ENCODE measurements at regions not wholly inside any gene's neighbourhood (a gene's known extent, or its start where the extent isn't known, plus 50 kb on each side); places are given as distances from the start of the nearest gene placed in this dataset.

DNA sequence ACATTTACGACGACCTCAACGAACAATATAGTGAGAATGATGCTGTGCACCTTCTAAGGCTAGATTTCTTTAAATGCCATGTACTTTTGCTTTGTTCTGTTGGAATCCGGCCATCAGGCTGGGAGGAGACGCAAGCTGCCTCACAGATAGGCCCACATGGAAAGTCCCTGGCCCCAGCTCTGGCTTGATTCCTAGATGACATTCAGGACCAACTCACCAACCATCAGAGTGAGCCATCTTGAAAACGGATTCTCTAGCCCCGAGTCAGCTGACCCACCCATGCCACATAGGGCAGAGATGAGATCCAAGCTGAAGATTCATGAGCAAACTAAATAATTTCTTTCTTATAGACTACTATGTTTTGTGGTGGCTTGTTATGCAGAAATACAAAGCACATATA is 164.4 kb downstream of the ZNF281 start:
- DNase-seq = no peak

DNA sequence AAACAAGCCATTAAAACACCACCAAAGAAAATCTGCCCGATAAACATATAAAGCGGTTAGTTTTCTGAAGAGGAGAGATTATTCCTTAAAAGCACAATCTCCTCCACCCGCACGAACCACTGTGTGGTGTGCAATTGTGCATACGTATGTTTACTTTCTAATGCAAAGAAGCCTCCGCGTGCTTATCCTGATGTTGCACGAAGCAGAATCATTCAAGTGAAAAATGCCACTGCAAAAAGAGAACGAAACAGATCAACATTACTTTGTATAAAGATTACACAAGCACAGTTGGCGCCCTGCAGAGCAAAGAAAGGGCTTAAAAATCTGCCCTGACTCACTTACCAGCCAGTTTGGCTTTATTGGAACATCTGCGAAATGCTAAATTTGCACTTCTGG is 166.8 kb downstream of the ZNF281 start:
- no peak for DNase-seq

DNA sequence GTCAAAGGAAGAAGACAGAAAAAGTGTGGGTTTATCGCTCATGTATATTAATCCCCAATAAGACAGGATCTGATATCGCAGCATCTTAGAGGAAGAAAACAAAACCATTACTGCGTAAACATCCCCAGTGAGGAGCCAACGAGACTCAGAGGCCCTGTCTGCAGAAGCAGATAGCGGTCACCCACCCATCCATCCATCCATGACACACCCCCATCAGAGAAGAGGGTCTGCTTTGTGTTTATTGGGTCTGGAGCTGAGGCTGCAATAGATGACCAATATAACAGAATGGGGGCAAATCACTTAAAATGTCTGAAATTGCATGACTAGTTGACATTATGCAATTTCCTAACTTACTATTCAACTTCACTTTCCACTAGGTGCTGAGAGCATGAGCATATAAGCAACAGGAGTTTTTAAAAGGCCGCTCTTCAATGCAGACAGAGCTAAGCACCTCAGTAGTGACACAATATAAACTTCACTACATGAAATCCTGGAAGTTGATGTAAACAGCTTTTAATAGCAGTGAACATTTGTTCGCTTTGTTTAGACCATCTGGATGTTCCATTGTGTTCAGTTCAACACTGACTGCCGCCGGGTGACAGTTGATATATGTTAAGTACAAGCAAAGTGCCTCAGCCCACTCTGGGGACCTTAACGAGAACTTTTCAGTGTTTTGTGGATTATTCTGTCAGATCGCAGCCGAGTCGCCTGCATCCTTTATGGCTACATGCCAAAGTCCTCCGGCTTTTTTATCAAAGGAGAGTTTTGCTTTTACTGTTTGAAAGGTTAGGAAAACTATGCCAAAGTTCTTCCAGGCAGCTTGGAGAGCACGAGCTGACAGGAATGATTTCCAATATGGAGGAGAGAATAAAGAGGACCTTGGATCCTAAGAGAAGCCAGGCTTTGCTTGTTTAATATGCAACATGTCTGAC is 167.5 kb downstream of the ZNF281 start:
- peak; percentile 69 for DNase-seq

DNA sequence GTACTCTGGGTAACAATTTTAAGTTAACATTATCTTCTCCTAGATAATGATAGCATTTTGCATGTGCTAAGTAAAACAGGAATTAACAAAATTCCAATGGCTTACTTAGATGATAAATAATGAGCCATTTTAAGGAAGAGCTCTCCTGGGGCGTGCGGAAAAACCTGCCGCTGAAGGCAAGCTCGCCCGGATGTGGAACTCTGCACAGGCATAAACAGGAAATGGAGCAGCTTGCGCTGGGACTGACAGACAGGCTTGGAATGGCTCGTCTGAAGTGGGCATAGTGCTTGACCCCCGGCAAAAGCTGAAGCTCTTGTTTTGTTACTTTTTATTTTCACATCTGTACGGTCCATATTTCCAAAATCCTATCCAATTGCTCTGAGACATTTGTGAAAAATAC is 169.2 kb downstream of the ZNF281 start:
- DNase-seq = no peak

DNA sequence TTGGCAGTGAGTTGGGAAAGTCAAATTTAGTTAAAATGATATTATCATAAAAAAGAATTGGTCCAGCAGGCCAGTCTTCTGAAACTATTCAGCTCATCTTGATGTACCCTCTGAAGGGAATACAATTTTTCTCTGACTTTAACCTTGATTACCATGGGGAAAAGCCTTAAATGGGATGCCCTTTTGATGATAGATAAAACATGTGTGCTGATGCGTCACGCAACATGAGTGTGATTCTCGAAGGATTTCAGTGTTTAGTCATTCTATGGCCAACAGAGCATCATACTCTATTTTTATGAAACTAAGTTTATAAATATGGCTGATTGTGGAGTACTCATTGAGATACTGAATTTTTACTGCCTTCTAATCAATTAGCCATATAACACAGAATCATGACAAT is 171.5 kb downstream of the ZNF281 start:
- no peak for DNase-seq

DNA sequence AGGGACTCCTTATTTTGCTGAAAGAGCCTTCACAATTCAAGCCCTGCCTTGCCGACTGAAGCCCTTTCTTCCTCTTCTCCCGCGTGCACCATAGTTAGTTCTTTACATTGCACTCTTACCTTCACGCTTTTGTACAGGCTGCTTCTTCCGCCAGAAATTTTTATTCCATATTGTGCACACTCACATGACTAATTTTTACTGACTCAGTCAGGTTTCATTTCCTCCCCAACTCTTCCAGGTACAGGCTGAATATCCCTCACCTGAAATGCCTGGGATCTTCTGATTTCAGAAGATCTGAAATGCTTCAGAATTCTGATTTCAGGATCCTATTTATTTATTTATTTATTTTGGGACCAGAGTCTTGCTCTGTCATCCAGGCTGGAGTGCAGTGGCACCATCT is 172.8 kb downstream of the ZNF281 start:
- DNase-seq = no peak

DNA sequence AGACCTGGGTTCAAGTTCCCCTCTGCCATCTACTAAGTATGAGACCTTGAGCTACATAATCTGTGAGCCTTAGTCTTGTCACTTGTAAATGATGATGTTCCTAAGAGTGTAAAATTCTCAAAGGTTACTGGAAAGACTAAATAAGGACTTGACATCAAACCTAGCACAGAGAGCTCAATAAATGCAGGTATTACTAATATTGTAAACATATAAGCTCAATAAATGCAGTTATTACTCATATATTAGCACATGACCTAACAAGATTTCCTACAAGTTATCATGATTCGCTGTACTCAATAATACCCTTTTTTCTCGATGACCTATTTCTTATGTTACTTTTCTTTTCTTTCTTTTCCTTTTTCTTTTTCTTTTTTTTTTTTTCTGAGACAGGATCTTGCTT is 174.9 kb downstream of the ZNF281 start:
- DNase-seq = no peak

DNA sequence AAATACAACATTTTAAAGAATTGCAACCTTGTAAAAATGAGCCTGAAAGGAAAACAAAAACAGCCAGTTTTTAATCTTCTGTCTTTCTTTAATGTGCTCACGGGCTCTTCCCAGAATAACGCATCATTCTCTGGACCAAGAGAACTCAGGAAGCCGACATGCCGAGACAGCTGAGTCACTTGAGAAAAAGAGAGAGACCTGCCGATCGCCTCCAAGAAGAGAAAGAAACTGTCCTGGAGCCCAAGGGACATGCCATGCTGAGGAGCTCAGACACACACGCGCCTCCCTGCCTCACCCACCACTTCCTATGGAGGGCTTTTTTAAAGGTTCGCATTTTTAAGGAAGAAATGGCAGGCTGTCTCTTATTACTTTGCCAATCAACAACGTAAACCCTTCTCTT is 176.4 kb downstream of the ZNF281 start:
- DNase-seq = no peak

DNA sequence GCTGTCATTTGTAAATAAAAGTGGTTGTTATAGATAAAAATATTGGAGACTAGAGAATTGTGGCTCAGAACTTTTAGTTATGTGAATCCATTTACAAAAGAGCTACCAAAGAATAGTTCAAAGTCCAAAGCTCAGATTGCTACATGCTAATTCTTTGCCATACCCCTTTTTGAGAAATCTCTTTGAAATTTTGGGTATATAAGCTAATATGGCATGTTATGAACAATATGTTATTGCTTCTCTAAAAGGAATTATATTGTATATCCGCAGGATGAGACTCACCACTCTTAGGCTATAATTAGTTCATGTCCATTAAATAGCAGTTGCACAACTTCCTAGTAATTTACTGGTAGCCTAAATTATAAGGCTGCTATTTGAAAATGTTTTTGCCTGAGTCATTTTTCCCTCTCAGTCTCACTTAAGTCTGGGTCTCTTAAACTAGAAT is 178.0 kb downstream of the ZNF281 start:
- DNase-seq = no peak

DNA sequence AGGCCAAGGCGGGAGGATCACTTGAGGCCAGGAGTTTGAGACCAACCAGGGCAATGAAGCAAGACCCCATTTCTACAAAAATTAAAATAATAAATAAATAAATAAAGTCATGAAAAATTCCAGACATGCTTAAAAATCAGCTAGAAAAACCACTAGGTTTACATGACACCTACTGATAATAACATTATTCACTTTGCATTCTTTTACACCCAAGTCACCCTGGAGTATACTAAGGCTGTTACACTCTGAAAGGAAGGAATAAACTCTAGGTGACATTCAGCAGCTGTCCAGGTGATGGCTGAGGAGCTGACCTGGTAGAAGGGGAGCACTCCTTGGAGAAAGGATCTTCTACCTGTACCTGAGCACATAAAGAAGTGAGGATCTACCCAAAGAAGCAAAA is 179.2 kb downstream of the ZNF281 start:
- DNase-seq = no peak

DNA sequence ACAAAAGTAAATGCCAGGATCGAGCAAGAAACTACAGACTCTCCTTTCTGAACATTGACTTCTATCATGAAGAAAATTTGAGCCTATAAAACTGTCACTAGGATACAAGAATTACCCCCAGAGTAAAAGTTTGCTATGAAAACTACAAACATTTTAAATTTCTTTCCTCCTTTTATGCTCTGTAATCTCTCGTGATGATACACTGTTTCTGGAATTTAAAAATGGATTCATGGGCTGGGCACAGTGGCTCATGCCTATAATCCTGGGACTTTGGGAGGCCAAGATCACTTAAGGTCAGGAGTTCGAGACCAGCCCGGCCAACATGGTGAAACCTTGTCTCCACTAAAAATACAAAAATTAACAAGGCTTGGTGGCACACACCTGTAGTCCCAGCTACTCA is 181.3 kb downstream of the ZNF281 start:
- no peak for DNase-seq

DNA sequence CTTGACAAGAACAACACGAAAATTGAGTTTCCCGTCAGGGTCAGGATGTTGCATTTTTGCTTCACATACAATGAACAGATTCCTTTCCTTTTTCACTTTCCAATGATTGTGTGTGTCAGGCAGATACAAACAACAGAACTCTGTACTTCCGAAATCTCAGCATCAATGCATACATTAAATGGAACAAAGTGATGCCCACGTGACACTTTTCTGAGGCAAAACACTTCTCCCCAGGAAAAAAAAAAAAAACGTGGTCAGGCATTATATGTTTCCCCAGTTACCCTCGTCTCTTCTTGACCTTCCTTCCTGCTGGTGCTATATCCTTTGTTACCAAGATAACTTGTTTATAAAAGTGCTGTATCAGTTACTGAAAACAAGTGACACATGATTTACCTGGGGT is 181.8 kb downstream of the ZNF281 start:
- DNase-seq = no peak

Data from NCI-H1092 treated with DMSO at 0.1 percent for 48 hours (cell line).